Adrenal gland (tissue), 9 donors: ENCODE measurements at regions not wholly inside any gene's neighbourhood (a gene's known extent, or its start where the extent isn't known, plus 50 kb on each side); places are given as distances from the start of the nearest gene placed in this dataset.

Experiments
- DNase-seq, 7 donors: peaks; one replicate each; pipeline ENCODE4 v3.0.0-alpha.2; 2019 to 2020
- H3K27ac ChIP-seq, 5 donors: fragments of 200-600 bp; sonication (generic) in 4 of 5; 1 replicate in 3 of 5; 2 replicates in 2 of 5; pipeline versions ENCODE4 v1.5.1 to v1.8.0; 2016 to 2020; ENCODE audit warnings: mild to moderate bottlenecking in 1 of 5
- H3K27me3 ChIP-seq: fragments of 200-600 bp; 2 replicates; pipeline ENCODE4 v1.8.0; 2021
- H3K36me3 ChIP-seq, 2 donors: fragments of 200-600 bp; replicated peaks in 1 of 2; 1 replicate in 1 of 2; 2 replicates in 1 of 2; pipeline versions ENCODE4 v1.5.1 to v1.8.0; 2018 to 2022
- H3K4me1 ChIP-seq, 2 donors: fragments of 200-600 bp; replicated peaks in 1 of 2; 1 replicate in 1 of 2; 2 replicates in 1 of 2; pipeline versions ENCODE4 v1.5.1 to v1.8.0; 2018 to 2021
- H3K4me3 ChIP-seq, 4 donors: fragments of 200-600 bp; sonication (generic) in 3 of 4; one replicate each; pipeline ENCODE4 v1.5.1; 2016 to 2018
- H3K9me3 ChIP-seq, 3 donors: fragments of 200-600 bp; sonication (generic) in 1 of 3; replicated peaks in 1 of 3; 1 replicate in 2 of 3; 2 replicates in 1 of 3; pipeline versions ENCODE4 v1.5.1 to v1.8.0; 2016 to 2021
- CTCF ChIP-seq, 6 experiments: fragments of 450-650 bp in 4 of 6; fragments of 200-600 bp in 2 of 6; sonication (generic) in 1 of 6; IDR thresholded peaks; 1 replicate in 5 of 6; 2 replicates in 1 of 6; pipeline versions ENCODE4 v1.5.1 to v1.8.0; 2016 to 2021; ENCODE audit warnings: antibody characterized with exemption in 6 of 6, mild to moderate bottlenecking in 2 of 6, moderate library complexity in 1 of 6
- POLR2A ChIP-seq, 2 donors: fragments of 450-650 bp; IDR thresholded peaks; one replicate each; pipeline ENCODE4 v1.6.1; 2017; ENCODE audit warnings: antibody characterized with exemption in 2 of 2, mild to moderate bottlenecking in 2 of 2, moderate library complexity in 1 of 2
- WGBS, 4 donors: extraction: QIAGEN DNeasy Blood & Tissue Kit in 2 of 4; methylation state at CpG; one replicate each; pipeline versions ENCODE4 v1.1.5 to v1.1.7; 2013 to 2017; 5-methylcytosine and 5-hydroxymethylcytosine counted together
- intact Hi-C, 2 donors: fragments of 100-400 bp; cut with DNase I; formaldehyde crosslinking; loops; one replicate each; pipeline versions ENCODE4 v1.14.1 to v1.15.0; 2022 to 2023
- donor health status: healthy with polysubstance abuse.
- donor health status: Bipolar disorder and iron deficiency.
- donor health status: DM: yes; HTN: yes; CAD: no.
- donor health status: DM: no; HTN: no; CAD: no.
- donor health status: DM: no; HTN: no; CAD: no.

- intact Hi-C loops: no loop called here
- 74 to 89% (median 84%) methylated on average over 4 of the region's 4 CpGs for WGBS, 4 donors
- Histone ChIP-seq H3K4me3 (no peak overlapping the region), H3K9me3 (no peaks in the 10 kb centered on the region), H3K4me1 (no peaks in the 10 kb centered on the region), H3K36me3 (no peaks in the 10 kb centered on the region), H3K27me3 (no peaks in the 10 kb centered on the region), H3K27ac (no peak overlapping the region)
- TF ChIP-seq CTCF (IDR thresholded peaks at IDR 0.05) (no peak), POLR2A (IDR thresholded peaks at IDR 0.05) (no peak)
- DNase-seq: no peak
Observed at GRCh38 chr5:4250254-4250653, 654.6 kb downstream of the IRX1 start.

DNA sequence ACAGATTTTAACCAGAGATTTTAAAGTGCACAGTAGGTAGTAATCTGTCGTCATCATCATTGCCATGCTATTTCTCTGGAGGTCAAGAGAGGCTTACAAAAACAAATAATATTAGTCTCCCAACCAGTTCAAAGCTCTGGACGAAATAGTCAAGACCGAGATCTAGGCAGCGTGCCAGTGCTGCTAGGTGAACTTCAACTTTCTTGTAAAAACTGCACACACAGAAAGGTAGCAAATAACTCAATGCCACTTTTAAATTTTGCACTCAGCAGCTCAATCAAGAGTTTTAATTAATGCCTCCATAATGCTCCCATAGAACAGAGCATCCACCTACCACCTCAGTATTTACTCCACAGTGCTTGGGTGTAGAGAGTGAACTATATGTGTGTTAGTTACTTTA is 656.8 kb downstream of the IRX1 start:
- H3K4me1 ChIP-seq: no peaks in the 10 kb centered on the region
- WGBS, 4 donors: 45 to 63% (median 55%) methylated on average over 4 of the region's 4 CpGs
- H3K36me3 ChIP-seq: no peaks in the 10 kb centered on the region
- intact Hi-C loops: no loop called here
- no peaks in the 10 kb centered on the region for H3K9me3 ChIP-seq
- no peak overlapping the region for H3K4me3 ChIP-seq
- H3K27me3 ChIP-seq: no peaks in the 10 kb centered on the region
- no peak overlapping the region for H3K27ac ChIP-seq
- no peak for TF ChIP-seq POLR2A (IDR thresholded peaks at IDR 0.05)
- no peak for TF ChIP-seq CTCF (IDR thresholded peaks at IDR 0.05)
- no peak for DNase-seq

DNA sequence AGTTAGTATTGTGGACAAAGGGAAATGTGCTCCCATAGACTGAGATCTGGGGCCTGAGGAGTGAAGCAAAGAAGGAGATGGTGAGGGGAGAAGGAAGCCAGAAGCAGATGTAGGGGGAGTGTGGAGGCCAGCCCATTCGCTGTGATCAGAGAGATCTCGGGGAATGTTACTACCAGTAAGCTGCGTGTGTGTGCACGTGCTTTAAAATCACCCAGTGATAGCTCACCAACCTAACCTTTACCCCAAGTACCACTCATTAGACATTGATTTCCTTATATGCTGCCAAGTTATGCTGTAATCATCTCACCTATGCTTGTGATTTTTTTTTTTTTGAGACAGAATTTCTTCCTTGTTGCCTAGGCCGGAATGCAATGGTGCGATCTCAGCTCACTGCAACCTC is 659.1 kb downstream of the IRX1 start:
- Histone ChIP-seq H3K9me3 (no peaks in the 10 kb centered on the region), H3K27me3 (no peaks in the 10 kb centered on the region), H3K36me3 (no peaks in the 10 kb centered on the region), H3K27ac (no peak overlapping the region), H3K4me1 (no peaks in the 10 kb centered on the region), H3K4me3 (no peak overlapping the region)
- intact Hi-C loops: no loop called here
- DNase-seq: no peak
- WGBS, 4 donors: 87 to 92% (median 90%) methylated on average over 6 of the region's 6 CpGs
- TF ChIP-seq POLR2A (IDR thresholded peaks at IDR 0.05) (no peak), CTCF (IDR thresholded peaks at IDR 0.05) (no peak)

GRCh38 chr5:4255441-4255840 is 659.8 kb downstream of the IRX1 start:
- DNase-seq: no peak
- Histone ChIP-seq H3K27ac (no peak overlapping the region), H3K4me3 (no peak overlapping the region), H3K4me1 (no peaks in the 10 kb centered on the region), H3K36me3 (no peaks in the 10 kb centered on the region), H3K27me3 (no peaks in the 10 kb centered on the region), H3K9me3 (no peaks in the 10 kb centered on the region)
- intact Hi-C loops: no loop called here
- TF ChIP-seq POLR2A (IDR thresholded peaks at IDR 0.05): no peak
- no peak for TF ChIP-seq CTCF (IDR thresholded peaks at IDR 0.05)
- WGBS, 4 donors: 76 to 79% (median 77%) methylated on average over 4 of the region's 4 CpGs
